DOHH2 (cell line): ENCODE measurements at regions not wholly inside any gene's neighbourhood (a gene's known extent, or its start where the extent isn't known, plus 50 kb on each side); places are given as distances from the start of the nearest gene placed in this dataset.

Experiments used
- CTCF ChIP-seq: fragments of 200-600 bp; sonication (generic); IDR thresholded peaks from one replicate; pipeline ENCODE4 v1.5.1; 2014; ENCODE audit warnings: antibody characterized with exemption, mild to moderate bottlenecking, low read depth, low read length; ENCODE audit not compliant: poor library complexity, severe bottlenecking
- EZH2phosphoT487 ChIP-seq: fragments of 200-600 bp; sonication (generic); IDR thresholded peaks from 2 replicates; pipeline ENCODE4 v1.6.1; 2017; ENCODE audit warnings: borderline replicate concordance, mild to moderate bottlenecking, antibody characterized with exemption, low read length, moderate library complexity, mixed read lengths

GRCh38 chr6:4225161-4225872, 89.9 kb upstream of the ECI2 start:
- TF ChIP-seq CTCF (no peak), EZH2phosphoT487 (no peak)
